Stimulated activated CD8-positive, alpha-beta memory T cell treated with anti-CD3 and anti-CD28 coated beads, Interleukin-15, amount 100 ng/mL, for 4 hours (primary cell): ENCODE measurements at regions not wholly inside any gene's neighbourhood (a gene's known extent, or its start where the extent isn't known, plus 50 kb on each side); places are given as distances from the start of the nearest gene placed in this dataset.
"Not testable (repeated sequence)": the region's sequence is repeated elsewhere in the genome, so short reads cannot be mapped to it uniquely, and the experiment has no call there.

Experiments used
- DNase-seq, 2 donors: peaks; one replicate each; pipeline ENCODE4 v3.0.0-alpha.2; 2020; ENCODE audit warnings: low read depth in 2 of 2

- DNase-seq: no peak
Observed at GRCh38 chr17:33832262-33832661, 422.8 kb upstream of the CCL2 start.

DNA sequence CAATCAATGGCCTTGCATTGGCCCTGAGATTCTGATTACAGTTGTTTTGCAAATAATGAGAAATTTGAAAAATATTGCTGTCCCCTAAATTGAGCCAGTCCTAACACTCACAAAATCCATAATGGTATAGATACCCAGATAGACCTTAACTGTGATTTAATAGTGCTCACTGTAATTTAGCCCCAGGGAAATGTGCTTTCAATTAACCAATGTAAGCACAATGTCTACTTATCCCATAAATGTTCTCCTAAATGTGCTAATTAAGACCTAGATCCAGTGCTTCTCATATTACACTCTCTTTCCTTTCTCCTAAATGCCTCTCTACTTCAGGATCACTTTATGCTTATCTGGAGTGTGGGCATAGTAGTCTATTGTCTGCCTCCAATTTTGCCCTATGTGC is 417.8 kb upstream of the CCL2 start:
- no peak for DNase-seq

- no peak for DNase-seq
Observed at GRCh38 chr17:33838281-33838680, 416.8 kb upstream of the CCL2 start.

DNA sequence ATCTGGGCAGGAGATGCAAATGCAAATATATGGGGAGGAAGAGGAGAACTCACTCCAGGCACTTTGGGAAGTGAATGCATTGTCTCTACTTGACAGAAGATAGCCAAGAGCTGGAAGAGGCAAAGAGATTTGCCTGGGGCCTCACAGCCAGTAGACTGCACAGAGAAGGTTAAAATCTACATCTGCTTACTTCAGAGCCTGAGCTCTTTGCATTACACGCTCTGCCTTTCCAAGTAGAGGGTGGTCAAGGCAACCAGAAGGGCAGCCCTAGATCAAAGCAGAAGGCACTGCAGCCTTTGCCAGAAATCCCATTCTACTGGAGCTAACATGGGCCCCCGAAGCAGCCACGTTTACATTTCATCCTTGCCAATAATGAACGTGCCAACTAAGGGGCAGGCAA is 407.2 kb upstream of the CCL2 start:
- no peak for DNase-seq

GRCh38 chr17:33848433-33848832 is 406.7 kb upstream of the CCL2 start:
- no peak for DNase-seq

GRCh38 chr17:33854596-33854995 is 400.5 kb upstream of the CCL2 start:
- DNase-seq: no peak

DNA sequence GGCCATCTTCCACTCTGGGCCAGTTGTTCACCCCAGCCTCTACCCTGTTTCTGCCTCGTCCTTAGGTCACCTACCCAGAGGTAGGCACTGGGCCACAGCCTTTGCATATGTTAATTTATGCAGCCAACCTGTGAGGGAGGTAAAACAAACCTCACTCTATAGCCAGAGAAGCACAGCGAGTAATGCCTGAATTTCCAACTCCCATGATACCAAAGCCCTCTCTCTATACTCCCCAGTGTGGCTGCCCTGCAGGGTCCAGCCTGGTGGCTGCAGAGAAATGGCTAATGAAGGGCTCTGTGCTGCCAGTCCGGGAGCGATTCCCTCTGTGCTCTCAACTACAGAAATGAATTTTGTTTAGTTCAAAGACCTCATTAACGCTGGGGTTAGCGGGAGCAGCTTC is 397.0 kb upstream of the CCL2 start:
- DNase-seq: no peak

DNA sequence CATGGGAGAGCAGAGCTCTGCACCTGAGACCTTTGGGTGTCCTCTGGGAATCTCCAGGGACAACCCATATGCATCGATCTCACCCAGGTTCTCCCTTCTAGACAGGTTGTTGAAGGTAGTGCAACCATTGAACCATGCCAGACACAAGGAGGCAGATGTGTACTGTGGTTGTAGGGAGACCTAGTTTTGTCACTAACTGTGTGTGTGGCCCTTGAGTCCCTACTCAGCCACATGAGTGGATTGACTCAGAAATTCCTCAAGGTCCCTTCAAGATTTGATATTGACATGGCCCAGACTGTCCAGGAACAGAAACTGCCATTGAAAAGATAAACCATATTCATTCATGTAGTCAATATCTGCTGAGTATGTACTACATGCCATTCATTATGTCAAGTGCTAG is 396.4 kb upstream of the CCL2 start:
- DNase-seq: no peak

DNA sequence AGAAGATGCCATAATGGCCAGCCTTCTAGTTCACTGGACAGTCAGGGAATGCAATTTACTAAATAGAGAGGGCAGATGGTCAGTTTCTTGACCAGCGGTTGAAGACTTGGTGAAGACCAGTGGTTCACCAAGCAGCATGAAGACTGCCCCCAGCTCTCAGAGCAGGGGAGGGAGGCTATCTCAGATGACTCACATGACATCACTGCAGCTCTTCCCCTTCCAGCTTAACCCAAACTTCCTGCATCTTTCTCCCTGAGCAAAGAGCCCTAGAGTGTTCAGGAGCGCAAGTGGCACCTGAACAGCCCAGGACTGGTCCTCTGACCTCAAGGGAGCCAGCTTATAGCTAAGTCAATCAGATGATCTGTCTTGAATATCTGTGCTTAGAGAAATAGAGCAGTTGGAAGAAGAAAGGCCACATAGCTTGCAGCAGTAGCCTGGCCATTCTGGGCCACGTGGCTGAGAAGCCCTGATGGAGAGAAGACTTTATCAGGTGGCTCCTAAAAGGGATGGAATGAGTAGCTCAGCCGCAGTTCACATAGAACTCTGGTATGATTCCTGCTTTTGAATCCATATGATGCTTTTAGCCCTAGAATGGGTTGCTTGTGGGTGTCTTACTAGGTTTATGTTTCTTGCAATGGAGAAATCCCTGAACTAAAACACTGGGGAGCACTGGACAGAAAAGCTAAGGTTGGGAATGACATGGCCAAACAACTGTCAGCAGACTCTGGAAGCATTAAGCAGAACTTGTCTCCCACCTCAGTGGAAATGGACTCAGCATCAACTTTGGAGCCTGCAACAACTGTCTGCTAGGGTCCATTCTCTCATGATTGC is 392.1 kb upstream of the CCL2 start:
- no peak for DNase-seq

- DNase-seq: no peak
Observed at GRCh38 chr17:33864758-33865229, 390.3 kb upstream of the CCL2 start.

GRCh38 chr17:33868899-33869298 is 386.2 kb upstream of the CCL2 start:
- DNase-seq: no peak

DNA sequence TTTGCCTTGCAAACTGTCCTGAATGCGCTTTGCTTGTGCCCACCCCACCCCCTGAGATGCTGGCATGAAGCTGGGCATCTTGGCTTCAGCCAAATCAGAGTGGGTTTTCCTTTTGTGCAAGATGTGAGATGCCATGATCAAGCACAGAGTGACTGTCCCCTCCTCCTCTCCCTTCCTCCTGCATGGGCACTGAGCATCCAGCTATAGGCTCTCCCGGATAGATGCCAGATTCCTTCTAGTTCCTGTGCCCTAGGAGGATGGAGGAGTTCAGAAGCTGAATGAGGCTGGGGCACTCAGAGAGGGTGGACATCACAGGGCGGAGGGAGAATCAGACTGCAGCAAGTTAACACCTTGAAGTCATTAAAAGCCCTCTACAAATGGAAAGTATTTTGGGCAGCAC is 384.1 kb upstream of the CCL2 start:
- DNase-seq: no peak

DNA sequence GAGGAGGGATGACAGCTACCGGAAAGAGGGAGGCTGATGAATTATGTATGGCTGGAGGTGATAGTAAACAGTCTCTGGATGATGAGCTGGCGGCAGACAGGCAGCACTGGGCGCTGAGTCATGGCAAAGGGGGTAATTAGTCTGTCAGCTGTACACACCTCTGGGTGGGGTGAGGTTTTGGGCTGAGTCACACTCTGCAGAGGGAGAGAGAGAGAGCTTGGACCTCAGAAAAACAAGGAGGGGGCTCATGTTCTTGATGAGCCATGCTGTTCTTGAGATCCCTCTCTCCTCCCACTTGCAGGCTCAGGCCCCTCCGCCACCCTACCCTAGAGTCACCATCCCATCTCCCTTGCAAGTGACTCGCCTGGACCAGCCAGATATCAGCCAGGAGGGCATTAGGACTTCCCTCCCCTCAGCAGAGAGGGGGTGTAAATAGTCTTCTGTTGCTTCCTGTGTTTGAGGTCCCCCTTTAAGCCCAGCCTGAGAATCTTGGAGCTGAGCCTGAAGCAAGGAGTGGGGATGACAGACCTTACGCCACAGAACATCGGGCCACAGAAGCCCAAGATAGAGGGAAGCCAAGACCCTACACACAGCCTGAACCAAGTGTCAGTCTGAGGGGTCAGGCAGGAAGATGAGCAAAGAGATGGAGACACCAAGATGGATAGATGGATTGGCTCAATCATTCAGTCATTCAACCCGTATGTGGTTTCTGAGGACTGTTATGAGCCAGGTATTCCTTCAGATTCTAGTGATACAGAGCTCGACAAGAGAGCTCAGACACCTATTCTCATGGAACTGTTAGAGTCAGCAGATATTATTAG is 383.2 kb upstream of the CCL2 start:
- no peak for DNase-seq

GRCh38 chr17:33873201-33873617 is 381.9 kb upstream of the CCL2 start:
- no peak for DNase-seq

- no peak for DNase-seq
Observed at GRCh38 chr17:33874617-33875060, 380.4 kb upstream of the CCL2 start.

DNA sequence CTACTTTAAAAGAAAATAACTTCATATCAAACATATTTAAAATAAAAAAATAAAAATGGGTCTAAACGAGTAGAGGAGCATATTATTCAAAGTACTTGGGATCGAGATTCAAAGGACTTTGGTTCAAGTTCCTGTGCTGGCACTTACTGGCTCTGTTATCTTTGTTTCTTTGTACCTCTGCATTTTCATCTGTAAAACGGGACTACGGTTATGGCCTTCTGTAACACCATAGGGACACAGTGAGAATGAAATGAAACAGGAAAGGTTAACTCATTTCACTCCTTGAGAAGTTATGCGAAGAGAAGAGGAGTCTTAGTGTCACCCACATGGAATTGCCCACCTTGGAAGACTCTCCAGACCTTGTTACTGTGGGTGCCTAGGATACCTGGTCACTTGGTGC is 379.1 kb upstream of the CCL2 start:
- DNase-seq: no peak

- DNase-seq: not testable (repeated sequence)
Observed at GRCh38 chr17:33882273-33882672, 372.8 kb upstream of the CCL2 start.

GRCh38 chr17:33882677-33883076 is 372.4 kb upstream of the CCL2 start:
- DNase-seq: not testable (repeated sequence)

DNA sequence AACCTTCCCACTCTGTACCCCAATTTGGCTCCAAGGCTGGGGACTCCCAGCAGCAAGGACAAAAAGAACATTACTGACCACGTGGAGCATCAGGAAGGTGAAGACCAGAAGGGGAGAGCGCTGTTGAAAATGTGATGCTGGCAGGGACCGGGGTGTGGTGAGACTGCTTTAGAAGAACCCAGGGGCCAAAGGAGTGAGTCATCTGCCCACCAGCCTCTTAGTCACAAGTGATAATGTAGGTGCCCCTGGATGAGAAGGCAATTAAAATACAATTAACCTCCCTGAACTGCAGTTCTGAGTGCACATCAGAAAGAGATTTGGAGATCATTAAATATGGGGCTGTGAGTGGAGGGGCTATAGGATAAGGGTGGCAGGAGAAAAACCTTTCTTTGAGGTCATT is 366.6 kb upstream of the CCL2 start:
- DNase-seq: no peak

GRCh38 chr17:33889040-33889439 is 366.0 kb upstream of the CCL2 start:
- DNase-seq: no peak

DNA sequence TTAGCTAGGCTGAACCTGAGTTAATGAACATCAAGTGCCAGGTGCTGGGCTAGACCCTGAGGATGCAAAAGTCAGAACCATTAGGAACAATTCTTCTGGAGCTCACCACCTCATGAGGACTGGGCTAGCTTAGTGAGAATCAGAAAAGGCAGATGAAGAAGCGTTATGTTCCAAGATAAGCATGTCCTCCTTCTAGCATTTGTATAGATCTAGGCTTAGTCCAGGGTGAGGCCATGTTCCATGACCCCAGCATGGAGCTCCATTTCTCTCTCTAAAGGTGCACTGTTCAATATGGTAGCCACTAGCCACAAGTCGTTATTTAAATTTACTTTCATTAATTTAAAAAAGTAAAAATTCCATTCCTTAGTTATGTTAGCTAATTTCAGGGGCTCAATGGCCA is 365.3 kb upstream of the CCL2 start:
- DNase-seq: no peak

- no peak for DNase-seq
Observed at GRCh38 chr17:33892717-33893591, 362.1 kb upstream of the CCL2 start.
